ENCODE measurements at regions not wholly inside any gene's neighbourhood (a gene's known extent, or its start where the extent isn't known, plus 50 kb on each side); places are given as distances from the start of the nearest gene placed in this dataset.

DNA sequence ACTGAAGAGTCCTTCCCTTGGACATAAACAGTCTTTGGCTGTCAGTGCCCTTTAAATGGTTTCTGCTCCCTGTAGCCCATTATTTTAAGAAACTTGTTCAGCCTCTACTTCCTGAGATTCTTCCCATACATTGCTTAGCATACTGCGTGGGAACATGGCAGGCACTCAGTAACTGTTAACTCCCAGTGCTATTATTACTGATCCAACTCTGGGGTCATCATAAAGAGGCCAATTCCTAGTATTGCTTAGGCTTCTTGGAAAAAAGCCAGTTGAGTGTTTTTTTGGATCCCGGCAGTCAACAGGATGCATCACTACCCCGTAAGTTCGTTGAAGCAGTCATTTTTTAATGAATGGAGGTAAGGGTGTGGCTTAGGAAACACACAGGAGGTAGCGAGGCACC lies 206.2 kb upstream of the ADAMTS9 start:
- no peak for TF ChIP-seq EZH2 (IDR thresholded peaks at IDR 0.05; ENCODE audit: insufficient read depth, poor library complexity, severe bottlenecking)
- TF ChIP-seq EZH2phosphoT487 (IDR thresholded peaks at IDR 0.05; ENCODE audit: insufficient read depth, low read depth) = no peak
